Hepatic stellate cell (primary cell): ENCODE measurements at regions not wholly inside any gene's neighbourhood (a gene's known extent, or its start where the extent isn't known, plus 50 kb on each side); places are given as distances from the start of the nearest gene placed in this dataset.
"Not testable (repeated sequence)": the region's sequence is repeated elsewhere in the genome, so short reads cannot be mapped to it uniquely, and the experiment has no call there.

Experiments
- DNase-seq: peaks from one replicate; pipeline ENCODE4 v3.0.0; 2011; ENCODE audit warnings: low spot score

DNA sequence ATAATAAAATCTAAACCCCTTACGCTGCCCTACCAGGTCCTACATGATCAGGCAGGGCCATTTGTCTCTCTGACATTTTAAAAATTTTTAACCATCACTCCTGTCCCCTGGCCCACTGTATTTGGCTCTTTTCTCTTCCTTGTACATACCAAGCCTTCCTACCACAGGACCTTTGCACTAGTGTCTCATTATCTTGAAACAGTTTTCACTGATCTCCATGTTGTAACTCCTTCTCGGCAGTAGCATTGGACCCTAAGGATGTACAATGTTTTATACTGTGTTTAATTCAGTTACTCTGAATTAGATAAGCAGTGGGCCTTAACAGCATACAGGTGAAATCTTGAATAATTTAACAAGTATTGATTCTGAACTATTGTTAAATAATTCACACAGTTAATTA lies 330.7 kb downstream of the UTRN start:
- no peak for DNase-seq

DNA sequence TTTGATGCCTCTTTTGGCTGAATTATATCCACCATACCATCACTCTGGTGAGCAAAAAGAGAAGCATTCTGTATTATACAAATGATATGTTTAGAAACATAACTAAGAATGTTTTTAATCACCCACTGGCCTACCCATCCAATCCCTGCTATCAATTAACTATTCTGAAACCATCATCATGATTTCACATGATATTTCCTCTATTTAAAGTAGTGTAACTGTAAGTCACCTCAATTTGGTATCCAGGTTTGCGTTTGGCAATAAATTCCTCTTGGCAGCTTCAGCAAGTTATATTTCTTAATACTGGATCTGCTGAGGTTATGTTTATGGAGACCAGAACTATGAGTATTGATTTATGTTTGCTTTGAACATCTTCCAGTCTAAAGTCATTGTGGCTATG lies 332.1 kb downstream of the UTRN start:
- no peak for DNase-seq

DNA sequence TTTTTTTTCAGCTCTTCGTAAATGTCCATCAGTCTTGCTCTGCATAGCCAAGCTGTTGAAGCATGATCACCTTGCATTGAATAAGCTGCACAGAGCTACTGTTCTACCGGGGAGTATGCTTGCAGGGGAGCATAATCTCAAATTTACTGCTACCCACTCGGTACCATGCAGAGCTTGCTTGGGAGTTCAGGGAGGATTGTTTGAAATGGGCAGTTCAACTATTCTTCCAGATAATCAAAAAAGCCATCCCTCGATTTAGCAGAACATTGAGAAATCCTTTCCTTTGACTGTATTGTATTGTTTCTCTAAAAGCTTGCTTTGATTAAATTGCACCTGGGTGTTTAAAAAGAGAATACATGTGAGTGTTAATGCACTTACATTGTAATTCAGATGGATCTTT lies 332.6 kb downstream of the UTRN start:
- no peak for DNase-seq

DNA sequence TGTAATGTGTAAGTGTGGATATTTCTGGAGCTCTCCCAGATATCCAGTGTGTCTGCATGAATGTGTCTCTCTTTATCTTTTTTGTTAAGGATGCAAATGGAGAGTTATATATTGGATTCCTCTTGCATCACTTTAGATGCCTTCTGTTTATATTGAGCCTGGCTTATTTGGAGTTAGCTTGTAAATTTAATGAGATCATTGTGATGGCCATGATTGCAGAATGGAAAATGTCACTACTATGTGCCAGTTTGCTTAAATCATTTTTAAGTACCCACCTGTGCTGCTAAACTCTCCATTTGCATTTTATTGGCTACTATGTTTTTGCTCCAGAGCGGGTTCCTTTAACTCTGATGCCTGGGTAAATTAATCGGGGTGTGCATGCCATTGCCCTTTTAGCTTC lies 334.8 kb downstream of the UTRN start:
- no peak for DNase-seq

DNA sequence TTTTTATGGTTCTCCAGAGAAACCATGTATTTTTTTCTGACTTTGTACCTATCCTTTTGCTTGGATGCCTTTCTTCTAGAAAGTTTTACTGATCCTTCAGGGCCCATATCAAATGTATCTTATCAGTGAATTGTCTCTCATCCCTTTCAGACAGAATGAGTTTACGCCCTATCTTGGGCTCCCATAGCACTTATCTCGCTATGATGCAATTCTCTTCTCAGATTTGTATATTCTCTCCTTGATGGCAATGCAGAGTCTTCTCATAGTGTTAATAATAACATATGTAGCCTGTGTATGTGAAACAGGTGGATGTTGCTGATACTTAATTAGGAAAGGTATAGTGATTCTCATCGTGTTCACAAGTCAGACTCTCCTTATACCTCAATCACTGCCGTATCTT lies 336.2 kb downstream of the UTRN start:
- no peak for DNase-seq

DNA sequence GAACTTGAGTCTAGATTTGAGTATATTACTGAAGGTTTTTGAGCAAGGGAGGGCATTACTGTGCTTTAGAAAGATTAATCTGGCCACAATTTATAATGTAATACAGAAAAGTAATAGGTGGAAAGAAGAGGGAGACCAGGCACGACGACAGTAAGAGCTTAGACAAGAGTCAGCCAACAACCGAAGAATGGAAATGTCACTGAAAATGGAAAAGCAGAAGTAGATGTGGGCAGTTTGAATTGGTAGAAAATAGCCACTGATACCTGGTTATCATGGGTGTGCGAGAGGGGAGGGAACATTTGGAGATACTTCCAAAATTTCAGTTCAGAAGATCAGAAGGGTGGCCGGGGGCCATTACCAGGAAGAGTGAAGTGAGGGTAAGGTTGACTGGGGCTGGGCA lies 339.1 kb downstream of the UTRN start:
- no peak for DNase-seq

DNA sequence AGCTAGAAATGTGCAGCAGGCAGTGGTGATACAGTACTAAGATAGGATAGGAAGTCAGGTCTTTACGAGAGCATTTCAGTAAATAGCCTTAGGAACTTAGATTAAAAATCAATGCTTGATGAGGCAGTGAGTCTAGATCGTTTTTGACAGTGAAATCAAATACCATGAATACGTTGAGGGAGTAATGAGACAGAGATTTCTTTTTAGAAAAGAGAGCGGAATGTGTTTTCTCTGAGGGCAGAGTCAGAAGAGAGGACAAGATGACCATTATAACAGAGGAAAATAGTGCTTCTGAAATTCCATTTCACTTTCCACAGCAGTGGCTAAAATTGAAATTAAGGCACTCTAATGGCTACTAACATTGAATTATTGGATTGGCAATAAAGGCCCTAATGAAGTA lies 339.6 kb downstream of the UTRN start:
- no peak for DNase-seq

DNA sequence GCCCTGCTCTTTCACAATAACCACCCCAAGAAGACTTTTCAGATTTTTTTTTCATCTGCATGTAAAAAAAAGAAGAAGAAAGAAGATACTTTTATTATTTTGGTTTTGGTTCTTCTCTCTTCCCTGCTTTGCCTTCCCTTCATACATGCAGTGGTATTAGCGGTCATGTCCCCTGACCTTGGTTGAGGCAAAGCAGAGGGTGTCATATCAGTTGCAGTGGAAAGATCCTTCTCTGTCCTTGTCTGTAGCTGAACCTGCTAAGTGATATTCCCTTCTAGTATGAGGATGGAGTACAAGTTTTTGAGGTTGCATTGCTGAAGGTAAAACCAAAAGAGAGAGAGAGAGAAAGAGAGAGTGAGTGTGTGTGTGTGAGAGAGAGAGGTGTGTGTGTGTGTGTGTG lies 345.7 kb downstream of the UTRN start:
- no peak for DNase-seq

DNA sequence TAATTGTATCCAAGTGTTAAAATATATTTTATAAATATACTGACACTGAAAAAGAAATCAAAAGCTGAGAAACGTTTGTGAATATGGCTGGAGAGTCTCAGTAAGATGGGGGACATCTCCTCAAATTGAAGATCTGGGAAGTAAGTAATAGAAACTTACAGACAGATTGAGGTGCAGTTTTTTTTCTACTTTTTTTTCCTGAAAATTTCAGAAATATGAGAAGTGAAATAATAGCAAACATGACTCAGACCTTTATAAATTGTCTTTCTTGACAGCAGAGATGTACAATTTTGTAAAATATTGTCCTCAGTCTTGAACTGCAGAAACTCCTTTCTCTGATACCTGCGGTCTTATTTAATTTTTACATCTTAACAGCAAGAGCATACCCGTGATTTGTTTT lies 347.1 kb downstream of the UTRN start:
- DNase-seq = no peak

DNA sequence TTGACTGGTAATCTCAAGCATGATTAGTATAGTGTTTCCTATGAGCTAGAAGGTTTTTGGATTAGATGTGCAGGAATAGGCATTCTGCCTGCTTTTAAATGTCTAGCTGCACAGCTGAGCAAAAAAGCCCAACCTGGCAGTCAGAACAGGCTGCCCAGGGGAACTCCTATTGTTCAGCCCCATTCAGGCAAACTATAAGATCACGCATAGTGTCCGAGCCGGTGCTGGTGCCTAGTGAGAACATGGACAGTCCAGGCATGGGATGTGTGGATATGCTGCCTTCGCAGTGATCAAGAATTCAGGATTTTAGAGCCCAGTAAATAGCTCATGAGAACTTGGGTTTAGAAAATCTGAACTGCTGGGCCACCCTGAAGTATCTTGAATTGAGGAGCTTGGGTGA lies 348.8 kb downstream of the UTRN start:
- DNase-seq = no peak

DNA sequence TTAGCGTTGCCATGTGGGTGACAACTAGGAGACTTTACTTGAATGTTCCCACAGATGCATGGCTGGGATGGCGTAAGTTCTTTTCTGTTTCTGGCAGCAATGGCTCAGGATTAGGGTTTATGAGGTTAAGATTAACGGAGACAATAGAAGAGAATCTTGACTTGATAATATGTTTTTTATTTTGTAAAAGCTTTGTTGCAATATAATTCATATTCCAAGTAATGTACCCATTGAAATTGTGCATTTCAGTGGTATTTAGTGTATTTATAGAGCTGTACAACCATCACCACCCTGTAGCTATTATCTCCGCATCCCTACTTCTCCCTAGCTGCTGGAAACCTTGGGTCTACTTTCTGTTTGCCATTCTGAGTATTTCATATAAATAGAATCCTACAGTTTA lies 349.2 kb downstream of the UTRN start:
- no peak for DNase-seq

DNA sequence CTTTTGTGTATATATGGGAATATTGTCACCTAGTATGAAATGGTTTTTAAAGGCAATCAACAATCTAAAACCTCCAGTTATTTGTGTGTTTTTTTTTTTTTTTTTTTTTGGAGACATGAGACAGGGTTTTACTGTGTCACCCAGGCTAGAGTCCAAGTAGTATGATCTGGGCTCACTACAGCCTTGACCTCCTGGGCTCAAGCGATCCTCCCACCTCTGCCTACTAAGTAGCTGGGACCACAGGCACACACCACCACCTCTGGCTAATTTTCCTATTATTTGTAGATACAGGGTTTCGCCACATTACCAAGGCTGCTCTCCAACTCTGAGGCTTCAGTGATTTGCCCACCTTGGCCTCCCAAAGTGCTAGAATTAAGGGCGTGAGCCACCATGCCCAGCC lies 349.9 kb downstream of the UTRN start:
- no peak for DNase-seq

DNA sequence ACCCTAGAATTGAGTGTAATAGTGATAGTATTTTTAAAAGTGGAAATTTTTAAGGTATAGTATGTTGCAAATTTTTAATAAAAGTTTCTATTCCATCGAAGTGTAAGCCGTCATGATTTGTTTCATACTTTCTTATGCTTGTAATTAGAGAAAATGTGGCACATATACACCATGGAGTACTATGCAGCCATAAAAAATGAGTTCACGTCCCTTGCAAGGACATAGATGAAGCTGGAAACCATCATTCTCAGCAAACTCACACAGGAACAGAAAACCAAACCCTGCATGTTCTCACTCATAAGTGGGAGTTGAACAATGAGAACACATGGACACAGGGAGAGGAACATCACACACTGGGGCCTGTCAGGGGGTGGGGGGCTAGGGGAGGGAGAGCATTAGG lies 350.9 kb downstream of the UTRN start:
- not testable (repeated sequence) for DNase-seq

DNA sequence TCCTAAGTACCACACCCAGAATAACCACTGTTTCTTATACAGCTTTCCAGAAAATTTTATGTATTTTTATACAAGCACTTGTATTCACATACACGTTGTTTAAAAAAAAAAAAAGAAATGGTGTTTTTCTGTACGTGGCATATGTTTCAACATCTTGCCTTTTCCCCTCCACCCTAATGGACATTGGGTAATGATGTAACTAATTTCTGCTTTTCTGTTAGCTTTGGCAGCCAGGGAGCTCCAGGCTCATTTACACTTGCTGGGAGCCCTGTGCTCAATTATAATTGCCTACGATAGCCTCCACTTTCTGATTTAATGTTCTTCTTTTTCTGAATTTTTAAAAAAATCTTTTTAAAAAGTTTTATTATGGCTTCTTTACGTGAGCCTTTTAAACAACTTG lies 352.4 kb downstream of the UTRN start:
- DNase-seq = no peak

DNA sequence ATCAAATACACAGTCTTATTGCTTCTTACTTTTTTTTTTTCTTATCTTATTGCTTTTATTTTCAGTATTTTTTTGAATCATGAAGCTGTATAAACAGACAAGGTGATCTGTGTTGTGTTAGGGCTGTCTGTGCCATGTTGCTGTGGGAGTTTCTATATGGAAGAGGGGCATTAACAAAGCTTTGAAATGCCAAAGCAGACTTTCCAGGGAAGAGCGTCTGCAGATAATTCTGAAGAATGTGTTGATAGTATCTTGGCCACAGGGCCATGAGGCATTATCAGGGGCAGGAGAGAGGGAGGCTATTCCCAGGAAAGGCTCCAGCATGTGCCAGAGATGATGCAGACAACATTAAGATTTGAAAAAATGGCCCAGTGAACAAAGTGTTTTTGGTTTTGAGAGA lies 354.5 kb downstream of the UTRN start:
- DNase-seq = no peak

DNA sequence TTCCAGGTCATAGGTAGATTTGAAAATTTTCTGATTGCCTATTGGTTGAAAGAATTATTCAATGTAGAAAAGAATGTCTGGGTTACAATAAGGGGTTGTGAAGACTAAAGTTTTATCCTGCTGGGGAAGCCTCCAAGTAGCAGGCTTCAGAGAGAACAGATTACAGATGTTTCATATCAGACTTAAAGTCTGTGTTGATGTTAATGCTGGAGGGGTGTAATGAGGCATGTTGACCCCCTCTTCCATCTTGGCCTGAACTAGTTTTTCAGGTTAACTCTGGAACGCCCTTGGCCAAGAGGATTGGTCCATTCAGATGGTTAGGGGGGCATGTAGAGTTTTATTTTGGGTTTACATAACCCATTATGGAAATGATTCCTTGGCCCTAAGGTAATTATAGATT lies 356.2 kb downstream of the UTRN start:
- no peak for DNase-seq

DNA sequence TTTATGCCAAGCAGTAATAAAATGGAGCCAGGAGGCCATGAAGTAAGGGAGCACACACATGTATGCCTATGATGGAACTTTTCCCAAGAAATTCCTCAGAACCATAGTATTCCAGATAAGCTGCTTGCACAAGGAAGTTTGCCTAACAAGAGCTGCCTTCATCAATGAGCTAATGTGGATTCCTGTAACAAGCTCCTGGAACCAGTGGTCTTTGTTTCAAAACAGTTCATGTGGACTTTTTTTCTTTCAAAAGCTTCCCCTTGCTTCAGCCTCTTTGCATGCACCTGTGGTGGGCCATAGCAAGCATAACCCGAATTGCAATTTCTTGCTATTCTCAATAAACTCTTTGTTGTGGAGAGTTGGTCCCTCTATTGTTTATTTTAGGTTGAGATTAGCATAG lies 359.6 kb downstream of the UTRN start:
- no peak for DNase-seq

DNA sequence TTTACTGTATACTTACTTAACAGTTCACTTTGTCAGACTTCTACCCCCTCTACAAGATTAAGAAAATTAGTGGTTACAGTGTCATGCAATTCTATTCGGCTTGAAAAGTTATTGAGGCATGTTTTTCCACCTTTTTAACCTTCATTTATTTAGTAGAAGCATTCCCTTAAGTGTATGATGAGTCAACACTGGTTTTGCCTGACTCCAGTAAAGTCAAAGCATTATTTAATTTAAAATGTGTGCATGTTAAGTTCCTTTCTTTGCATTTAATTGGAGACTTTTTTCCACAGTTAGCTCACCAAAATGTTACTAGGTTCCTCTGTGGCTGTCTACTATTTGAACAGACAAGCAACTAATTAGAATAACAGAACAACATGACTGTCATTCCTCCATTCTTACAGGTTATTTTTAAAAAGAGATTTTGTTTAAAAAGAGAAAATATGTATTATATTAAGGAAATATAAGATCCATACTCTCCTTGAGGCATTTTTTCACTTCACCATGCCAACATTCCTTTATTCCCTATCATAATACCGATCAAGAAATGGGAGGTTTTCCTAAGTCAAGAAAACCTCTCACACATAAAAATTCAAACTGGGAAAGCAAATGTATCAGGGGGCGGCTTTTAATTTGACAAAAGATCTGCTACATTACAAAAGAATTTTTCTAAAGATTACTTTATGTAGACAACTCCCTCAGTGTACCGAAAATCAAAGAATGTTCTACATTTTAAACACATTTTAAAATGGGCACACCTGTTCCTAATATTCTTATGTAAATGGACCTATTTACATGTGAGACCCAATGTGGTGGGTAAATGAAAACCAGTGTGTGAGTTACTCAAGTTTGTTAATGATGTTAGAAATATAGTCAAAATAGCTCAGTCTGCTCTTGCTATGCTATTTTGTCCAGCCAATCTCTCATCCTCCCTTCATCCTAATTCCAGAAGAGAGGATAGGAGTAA lies 361.2 kb downstream of the UTRN start:
- no peak for DNase-seq

DNA sequence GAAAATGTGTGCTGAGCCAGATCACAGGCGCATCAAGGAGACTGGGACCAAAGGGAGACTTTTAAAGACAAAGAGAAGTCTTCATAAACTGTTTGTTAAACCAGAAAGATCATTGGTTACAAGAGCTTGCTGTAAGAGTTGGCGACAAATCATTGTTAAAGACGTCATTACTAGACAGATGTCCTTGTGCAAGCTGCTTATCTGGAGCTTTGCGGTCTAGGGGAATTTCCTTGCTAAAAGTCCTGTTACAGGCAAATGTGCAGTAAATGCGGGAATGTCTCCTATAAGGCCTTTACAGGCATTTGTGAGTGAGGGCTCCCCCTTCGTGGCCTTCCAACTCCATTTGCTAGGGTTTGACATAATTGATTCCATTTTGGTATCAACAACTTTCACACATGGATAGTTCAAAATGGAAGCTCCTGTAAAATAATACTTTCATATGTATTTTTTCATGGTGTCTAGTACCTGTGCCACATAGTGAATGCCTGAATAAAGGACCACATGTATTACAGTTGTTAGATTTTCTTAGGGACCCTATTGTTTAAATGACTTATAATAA lies 362.4 kb downstream of the UTRN start:
- no peak for DNase-seq

DNA sequence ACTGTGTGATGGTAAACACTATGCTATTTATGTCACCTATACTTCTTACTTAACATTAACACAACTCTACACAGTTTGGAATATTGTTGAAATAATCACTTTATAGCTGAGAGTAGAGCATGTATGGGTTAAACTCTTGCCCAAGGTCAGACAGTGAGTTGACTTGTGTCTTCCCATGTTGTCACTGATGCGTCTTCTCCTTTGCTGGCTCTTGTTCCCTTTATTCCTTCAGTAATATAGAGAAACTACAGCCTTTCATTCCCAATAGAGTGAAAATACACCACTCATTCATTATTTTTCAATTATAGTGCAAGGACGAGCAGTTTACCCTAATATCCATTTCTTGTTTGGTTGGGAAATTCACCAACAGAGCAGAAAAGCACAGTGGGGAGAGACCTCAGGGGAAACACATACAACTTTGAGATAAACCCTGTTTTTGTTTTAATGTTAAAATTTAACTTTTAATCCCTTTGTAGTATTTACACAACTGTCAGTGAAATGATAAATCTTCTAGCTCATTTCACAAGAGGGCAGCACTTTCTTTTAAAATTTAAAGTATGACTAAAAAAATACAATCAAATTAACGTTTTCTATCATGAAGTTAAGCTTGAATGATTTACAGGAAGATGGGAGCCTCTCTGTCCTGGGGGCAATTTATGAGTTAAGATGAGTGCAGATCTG lies 363.0 kb downstream of the UTRN start:
- DNase-seq = no peak

DNA sequence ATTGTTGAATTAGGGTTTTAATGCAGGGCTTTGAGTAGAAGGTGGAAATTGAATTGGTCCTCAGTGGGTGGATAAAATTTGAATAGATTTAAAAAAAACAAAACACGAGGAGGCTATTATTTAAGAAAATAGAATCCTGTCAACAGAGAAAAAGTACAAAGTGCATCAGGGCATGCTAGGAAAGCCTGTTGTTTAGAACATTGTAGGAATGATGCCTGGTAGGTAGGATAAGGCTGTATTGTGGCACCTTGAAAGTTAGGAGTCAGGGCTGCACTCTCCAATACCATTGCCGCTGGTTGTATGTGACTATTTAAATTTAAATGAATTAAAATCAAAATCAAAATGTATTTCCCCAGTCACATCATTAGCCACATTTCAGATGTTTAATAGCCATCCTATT lies 363.9 kb downstream of the UTRN start:
- no peak for DNase-seq

DNA sequence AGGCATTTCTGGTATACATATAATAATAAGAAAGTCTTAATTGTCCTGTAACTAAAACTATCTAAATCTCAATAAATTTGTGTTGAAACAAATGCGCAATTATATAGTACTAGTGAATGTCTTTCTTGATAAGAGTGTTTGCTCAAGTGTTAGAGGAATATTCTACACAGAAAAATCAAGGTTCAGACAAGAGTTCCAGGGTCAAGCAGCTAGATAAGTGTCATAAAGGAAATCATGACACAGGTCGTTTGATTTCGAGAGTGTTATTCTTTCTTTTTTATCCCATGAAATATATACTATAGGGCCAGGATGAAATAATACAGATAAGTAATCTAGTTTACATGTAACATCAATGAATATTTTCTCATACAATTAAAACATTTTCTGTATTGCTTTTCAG lies 366.1 kb downstream of the UTRN start:
- no peak for DNase-seq

DNA sequence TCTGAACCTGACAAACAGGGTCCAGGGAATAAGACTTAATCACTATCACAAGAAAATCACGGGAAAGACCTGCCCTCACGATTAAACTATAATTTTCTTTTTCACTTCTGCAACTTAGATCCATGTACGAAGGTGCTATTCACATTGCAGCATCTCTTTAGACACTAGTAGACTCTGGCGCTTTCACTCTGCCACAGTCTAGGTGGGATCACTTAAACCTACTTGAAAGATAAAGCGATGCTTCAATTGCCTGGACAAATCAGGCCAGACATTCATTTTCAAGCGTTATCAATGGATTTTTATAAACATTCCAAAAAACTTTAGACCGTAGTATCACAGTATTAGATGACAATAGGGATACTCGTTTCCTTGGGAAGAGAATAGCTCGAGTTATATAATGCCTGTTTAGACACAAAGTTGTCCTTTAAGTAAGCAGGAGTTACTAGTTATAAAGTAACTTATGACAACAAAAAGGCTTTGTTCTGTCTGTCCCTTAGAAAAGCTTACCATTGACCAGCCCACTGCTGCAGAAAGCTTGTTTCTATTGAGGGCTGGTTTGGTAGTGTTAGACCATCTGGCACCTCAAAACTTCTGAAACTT lies 367.3 kb downstream of the UTRN start:
- no peak for DNase-seq
